GM08714 (cell line): ENCODE measurements at regions not wholly inside any gene's neighbourhood (a gene's known extent, or its start where the extent isn't known, plus 50 kb on each side); places are given as distances from the start of the nearest gene placed in this dataset.
"Not testable (repeated sequence)": the region's sequence is repeated elsewhere in the genome, so short reads cannot be mapped to it uniquely, and the experiment has no call there.

Source experiments
- H3K4me3 ChIP-seq: fragments of 200-500 bp; sonication (Bioruptor generic); 2 replicates; pipeline ENCODE4 v1.5.1; 2014; ENCODE audit warnings: mild to moderate bottlenecking, low read length, inconsistent platforms
- ZNF274 ChIP-seq: IDR thresholded peaks from 2 replicates; pipeline ENCODE4 v1.6.1; 2012; ENCODE audit warnings: mild to moderate bottlenecking, low read depth, low read length

DNA sequence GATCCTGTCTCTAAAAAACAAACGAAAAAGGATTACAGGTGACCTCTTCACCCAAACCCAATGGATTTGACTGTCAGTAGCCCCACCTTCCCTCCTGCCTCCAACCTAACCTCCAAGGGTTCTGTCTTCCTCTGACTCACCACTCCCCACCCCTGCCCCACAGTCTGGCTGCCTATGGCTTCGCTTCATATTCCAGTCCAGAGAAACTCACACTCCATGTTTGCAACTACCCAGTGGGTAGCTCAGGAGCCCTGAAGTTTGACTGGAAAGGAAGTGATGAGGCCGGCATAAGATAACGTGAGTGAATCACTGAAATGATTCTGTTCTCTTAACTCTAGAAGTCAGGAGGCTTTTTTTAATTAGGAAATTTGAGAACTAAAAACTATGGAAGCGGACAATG is 303.9 kb downstream of the FOXO1 start:
- H3K4me3 ChIP-seq: no peak overlapping the region
- no peak for TF ChIP-seq ZNF274

DNA sequence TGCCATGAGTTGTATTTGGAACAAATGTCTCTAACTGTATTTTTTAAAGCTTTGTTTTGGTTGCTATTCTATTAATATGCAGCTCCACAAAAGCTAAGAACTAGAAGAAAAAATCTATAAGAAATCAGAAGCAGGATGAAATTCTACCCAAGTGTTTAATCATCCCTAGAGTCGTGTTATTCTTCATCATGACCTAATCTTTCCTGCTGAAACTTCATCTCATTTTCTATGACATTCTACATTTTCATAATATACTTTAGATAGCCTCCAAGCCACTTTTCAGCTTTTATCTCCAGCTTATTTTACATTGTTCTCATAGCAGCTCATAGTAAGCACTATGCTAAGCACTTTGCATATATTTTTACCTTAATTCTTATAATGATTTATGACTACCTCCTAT is 302.8 kb downstream of the FOXO1 start:
- TF ChIP-seq ZNF274: no peak
- H3K4me3 ChIP-seq: no peak overlapping the region

DNA sequence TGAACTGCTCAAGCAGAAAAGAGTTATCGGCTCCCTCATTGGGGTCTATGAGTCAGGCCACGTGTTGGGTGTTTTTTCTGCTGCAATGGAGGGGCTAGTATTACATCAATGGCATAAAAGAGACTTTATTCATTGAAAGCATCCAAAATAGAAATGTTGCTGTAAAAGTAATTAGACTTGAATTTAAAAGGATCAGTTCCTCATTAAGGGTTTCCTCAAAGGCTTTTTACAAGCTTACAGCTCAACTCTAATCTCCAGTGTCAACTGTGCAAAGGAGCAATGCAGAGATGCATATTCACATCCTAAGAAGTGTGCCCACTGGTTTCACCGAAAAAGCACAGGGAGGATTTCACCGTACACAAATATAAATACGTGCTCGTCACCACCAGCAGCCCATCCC is 300.3 kb downstream of the FOXO1 start:
- no peak for TF ChIP-seq ZNF274

DNA sequence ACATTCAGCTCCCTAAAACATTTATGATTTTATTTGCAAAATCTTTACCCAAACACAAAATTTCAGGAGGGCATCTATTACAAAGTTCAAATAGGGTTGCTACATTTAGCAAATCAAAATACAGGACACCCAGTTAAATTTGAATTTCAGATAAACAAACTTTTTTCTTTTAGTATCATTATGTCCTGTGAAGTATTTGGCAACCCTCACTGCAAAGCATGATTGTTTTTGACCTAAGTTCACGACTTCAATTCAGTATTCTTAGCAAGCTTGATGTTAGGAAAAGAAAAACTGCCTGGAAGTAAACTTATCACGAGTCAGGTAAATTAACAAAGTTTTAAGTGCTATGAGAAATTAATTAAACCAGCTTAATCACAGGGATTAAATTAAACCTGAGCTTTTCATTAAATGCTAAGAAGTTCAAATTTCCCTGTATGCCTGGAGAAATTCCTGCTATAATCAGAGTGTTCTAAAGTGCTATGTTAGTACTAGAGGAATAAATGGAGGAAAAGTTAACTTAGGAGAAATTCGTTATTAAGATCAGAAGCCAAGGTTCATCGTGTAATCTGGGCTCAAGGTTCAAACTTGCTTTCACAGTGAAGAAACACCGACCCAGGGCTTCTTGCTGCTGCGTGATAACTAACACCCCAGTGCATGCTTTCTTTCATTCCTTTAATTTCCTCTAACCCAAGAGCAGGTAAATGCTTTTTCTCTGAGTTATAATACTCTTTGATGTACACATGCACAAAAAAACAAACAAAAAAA is 298.1 kb downstream of the FOXO1 start:
- no peak for TF ChIP-seq ZNF274
- H3K4me3 ChIP-seq: no peak overlapping the region

More for the DNA sequence above, 300.3 kb downstream of the FOXO1 start:
- no peak overlapping the region for H3K4me3 ChIP-seq

DNA sequence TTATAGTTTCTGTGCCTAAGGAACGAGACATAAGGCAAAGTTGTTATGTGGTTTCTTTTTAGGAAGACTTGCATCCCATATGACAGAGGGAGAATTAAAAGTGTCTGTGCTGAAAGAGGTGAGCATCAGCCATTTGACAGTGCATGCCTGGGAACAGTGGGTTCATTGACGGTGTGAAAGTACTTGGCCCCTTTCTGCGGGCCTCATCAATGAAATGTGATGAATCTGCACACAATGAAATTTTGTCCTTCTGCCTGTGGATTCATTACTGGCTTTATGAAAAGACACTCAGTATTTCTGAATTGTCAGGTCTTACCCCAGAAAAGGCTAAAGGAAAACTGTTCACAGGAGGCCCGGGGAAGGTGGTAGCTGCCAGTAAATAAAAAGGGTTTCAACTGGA is 295.8 kb downstream of the FOXO1 start:
- TF ChIP-seq ZNF274: no peak
- no peak overlapping the region for H3K4me3 ChIP-seq

DNA sequence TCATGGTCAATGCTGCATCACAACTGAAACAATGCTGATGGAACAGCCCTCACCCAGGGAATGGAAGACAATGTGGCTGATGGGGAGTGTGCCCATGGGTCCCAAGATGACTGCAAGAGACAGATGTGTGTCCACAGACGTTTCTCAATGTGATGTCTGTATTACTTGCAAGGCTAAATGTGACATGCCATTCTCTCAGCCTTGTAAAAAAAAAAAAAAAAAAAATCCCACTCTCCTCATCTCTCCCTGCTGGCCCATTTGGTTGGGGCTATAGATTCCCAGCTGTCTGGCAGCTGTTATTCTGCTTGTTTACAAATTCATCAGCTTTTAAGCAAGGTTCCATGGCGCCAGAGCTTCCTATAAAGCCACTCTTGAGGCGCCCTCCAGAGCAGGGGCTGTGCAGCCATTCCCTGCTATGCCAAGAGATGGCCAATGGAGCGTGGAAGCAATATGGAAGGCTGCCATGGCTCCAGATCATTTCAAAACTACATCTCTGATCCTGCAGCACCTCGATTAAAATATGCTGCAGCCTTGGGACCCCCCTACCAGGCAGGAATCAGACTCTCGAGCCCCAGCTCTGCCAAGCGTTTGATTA is 294.8 kb downstream of the FOXO1 start:
- no peak for TF ChIP-seq ZNF274
- H3K4me3 ChIP-seq: no peak overlapping the region

DNA sequence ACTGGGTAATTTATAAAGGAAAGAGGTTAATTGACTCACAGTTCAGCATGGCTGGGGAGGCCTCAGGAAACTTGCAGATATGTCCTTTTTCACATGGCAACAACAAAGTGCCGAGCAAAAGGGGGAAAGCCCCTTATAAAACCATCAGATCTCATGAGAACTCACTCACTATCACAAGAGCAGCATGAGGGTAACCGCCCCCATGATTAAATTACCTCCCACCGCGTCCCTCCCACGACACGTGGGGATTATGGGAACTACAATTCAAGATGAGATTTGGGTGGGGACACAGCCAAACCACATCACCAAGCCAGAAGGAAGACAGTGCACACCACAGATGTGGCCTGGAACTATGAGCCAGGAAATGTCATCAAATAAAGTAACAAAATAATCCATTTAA is 292.8 kb downstream of the FOXO1 start:
- not testable (repeated sequence) for H3K4me3 ChIP-seq

DNA sequence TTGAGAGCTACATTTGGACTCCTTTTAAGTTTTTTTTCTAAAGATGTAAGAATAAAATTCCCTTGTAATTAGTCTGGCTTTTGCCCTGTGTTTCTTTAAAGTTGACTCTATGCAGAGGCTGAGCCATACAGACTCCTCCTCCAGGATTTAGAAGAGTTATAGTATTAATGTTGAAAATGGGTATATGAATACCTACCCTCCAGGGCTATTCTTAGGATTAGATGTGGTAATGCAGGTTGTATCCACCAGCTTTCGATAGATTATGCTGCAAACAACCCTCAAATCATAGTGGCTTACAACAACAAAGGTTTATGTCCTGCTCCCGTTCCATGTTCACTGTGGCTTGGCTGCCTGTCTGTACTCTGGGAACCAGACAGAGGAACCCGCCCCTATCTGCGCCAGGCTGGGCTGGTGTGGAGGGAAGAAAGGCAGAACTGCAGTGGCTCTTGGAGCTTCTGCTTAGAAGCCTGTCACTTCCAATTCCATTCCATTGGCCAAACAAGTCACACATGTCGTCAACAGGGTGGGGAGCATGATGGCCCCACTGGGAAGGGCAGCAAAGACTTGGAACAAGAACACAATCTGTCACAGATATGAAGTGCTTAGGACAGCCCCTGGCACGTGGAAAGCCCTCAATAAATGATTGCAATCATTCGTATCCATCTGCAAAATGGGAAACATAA is 290.8 kb downstream of the FOXO1 start:
- H3K4me3 ChIP-seq: no peak overlapping the region
- TF ChIP-seq ZNF274: no peak

DNA sequence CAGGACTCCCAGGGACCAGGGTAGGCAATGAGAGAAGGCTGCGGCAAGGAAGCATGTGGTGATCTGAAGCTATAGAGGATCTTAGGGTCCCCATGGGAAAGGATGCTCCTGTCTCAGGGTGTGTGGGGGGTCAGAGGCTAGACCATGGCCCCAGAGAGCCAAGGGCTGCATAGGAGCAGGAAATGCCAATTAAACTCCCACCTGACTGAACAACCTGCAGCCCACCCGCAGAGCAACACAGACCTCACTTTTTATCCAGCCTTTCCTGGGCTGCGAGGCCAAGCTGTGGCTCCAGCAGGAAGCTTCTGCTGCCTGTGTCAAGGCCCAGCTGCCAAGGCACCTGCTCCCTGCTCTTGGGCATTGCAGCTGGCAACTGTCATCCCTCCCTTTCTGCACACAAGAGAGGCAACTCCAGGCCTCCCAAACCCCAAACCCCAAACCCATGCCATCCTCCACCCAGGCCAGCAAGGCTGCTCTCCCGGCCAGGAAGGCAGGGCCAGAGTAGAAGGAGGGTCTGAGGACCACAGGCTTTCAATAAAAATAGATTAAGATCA is 290.1 kb downstream of the FOXO1 start:
- TF ChIP-seq ZNF274: no peak
- H3K4me3 ChIP-seq: no peak overlapping the region

DNA sequence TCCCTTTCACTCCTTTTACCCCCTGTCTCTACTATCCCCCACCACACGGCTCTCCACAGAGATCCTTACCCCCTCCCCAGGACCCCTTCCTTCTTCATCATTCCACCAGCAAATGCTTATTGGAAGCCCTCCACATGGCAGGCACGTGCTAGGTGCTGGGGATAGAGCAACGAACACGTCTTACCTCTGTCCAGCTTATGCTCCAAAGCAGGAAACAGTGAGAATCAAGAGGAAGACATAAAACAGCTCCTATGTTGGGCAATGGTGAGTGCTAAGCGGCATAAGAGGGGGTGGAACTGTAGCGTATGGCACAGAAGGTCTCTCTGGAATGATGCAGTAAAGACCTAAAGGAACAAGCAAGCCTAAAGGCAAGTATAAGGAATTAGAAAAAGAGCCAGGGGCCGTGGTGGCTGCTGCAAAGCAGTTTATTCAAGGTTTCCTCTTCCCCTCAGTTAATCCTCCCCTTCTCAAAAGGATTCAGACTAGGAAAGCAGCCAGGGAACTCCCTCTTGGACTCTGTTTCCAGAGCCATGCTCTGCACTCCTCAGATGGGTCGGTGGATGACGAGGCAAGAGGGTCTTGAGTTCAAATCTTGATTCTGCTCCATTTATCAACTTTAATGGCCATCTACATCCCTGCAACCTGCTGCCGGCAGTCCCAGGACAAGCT is 289.4 kb downstream of the FOXO1 start:
- no peak for TF ChIP-seq ZNF274
- H3K4me3 ChIP-seq: no peak overlapping the region

DNA sequence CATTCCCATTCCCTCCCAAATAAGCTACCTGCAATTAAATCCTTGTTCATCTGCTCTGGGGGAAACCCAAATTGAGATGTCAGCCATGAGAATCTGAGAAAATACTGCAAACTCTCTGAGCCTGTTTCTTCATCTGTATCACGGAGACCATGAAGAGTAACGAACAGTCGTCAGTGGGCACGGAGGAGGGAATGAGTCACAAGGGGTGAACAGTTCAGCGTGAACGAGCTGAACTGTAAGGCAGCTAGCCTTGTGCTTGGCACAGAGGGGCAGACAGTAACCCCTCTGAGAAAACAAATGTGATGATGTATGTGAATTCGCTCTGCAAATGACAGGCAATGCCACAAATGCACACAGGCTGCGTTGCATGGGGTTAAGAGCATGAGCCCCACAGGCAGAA is 288.7 kb downstream of the FOXO1 start:
- H3K4me3 ChIP-seq: no peak overlapping the region
- TF ChIP-seq ZNF274: no peak

DNA sequence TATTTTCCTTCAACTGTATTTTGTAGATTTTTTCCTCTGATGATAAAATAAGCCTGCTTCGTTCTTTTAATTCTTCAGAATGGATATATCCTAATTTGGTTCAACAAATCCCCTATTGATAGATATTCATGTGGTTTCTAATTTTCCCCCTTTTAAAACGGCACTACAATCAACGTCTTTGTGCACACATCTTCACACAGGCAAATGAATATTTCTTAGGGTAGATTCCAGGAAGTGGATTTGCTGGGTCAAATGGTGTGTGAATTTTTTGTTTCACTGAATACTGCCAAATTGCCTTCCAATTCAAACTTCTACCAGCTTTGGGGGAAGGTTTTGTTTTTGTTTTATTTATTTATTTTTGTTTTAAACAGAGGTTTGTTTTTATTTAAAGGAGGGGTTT is 287.2 kb downstream of the FOXO1 start:
- no peak overlapping the region for H3K4me3 ChIP-seq
- TF ChIP-seq ZNF274: no peak

DNA sequence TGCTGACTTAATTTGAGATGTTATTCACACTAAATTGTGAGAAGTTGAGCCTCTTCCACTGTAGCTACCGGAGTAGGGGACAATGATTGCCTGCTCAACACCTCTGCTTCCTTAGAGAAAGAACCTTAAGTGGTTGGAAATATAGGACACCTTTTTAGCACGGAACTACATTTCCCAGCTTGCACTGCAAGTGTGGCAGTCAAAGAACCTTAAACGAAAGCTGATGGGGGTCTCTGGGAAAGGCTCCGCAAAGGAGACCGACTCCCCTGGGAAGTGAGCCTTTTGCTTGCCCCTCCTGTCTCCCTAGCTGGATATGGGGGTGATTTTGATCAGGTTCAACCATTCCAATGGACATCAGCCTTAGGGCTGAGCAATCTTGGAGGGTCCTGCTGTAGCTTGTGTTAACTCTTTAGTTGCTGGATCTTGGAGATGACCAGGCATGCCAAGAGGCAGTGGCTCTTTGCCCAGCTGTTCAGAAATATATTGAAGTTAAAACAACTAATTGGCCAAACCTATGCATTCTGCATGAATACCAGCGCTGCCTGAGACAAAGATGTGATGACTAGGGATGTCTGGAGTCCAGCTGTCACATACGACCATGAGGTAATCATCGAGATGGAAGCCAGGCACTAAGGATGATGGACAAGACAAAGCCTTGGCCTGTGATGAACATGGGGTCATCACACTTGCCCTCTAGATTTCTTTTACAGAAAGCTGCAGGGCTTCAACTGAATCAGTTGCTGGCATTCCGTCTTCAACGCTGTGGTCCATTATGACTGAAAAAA is 286.5 kb downstream of the FOXO1 start:
- H3K4me3 ChIP-seq: no peak overlapping the region
- TF ChIP-seq ZNF274: no peak
